ENCODE measurements at regions not wholly inside any gene's neighbourhood (a gene's known extent, or its start where the extent isn't known, plus 50 kb on each side); places are given as distances from the start of the nearest gene placed in this dataset.

DNA sequence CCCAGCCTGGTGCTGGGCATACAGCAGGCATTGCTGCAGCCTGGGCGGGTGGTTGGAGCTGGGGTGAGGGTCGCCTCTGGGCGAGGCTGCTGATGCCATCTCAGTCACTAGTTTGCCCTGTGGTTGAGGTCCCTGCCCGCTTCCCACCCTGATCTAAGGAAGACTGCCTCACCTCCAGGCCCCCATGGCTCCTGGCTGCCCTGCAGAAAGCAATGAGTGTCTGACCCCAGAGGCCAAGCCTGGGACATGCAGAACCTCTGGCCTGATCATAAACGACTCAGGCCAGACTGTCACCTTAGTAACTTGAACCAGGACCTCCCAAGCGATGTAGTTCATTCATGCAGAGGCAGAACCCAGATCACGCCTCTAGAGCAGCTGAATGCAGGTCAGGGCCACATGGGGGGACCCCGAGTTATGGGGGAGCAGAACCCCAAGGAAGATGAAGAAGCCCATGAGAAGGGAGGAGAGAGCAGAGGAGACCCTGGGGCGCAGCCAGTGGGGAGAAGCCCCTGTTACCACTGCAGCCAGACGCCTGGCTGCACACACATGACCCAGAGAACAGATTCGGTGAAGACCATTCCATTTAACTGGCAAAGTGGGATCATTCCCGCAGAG is 213.9 kb downstream of the TBC1D2B start:
- TF ChIP-seq EZH2 (optimal IDR thresholded peaks at IDR 0.05; ENCODE audit: low read depth, low read length) = no peak
- TF ChIP-seq, protein P1, sequence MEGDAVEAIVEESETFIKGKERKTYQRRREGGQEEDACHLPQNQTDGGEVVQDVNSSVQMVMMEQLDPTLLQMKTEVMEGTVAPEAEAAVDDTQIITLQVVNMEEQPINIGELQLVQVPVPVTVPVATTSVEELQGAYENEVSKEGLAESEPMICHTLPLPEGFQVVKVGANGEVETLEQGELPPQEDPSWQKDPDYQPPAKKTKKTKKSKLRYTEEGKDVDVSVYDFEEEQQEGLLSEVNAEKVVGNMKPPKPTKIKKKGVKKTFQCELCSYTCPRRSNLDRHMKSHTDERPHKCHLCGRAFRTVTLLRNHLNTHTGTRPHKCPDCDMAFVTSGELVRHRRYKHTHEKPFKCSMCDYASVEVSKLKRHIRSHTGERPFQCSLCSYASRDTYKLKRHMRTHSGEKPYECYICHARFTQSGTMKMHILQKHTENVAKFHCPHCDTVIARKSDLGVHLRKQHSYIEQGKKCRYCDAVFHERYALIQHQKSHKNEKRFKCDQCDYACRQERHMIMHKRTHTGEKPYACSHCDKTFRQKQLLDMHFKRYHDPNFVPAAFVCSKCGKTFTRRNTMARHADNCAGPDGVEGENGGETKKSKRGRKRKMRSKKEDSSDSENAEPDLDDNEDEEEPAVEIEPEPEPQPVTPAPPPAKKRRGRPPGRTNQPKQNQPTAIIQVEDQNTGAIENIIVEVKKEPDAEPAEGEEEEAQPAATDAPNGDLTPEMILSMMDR (IDR thresholded peaks at IDR 0.05; ENCODE audit: low read length) = no peak

Measured in MM.1S (cell line).